ENCODE measurements at regions not wholly inside any gene's neighbourhood (a gene's known extent, or its start where the extent isn't known, plus 50 kb on each side); places are given as distances from the start of the nearest gene placed in this dataset.

DNA sequence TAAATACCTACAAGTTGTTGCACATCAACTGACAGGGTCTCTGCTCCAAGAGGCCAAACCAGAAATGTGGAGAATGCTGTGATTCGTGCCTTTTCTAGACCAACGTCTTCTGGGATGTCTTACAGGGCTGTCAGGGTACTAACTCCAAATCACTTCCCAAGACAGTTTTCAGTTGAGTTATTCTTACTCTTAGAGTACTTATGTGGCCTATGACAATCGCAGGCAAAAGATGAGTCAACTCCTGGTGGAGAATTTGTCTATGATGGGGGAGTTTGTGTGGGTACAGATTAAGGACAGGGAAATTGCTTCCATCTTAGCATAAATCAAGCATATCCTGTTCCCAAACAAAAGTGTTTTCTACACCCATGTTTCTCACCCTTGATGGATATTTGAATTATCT is 734.8 kb downstream of the TNS3 start:
- H3K27me3 ChIP-seq (ENCODE audit: control insufficient read depth, insufficient read depth, low read length), result no peaks in the 10 kb centered on the region
- H3K4me3 ChIP-seq (ENCODE audit: insufficient read depth, low read depth, low read length), result no peak overlapping the region
- peaks cover 5% of the 10 kb centered on the region; the same call in 1 of the 2 replicates for H3K4me1 ChIP-seq (ENCODE audit: control insufficient read depth, insufficient read depth, low read length)
- H3K4me2 ChIP-seq (ENCODE audit: low read depth, low read length), result no peak overlapping the region
- H2BK20ac ChIP-seq (ENCODE audit: low read depth, low read length), result no peak overlapping the region
- no peaks in the 10 kb centered on the region for H3K36me3 ChIP-seq (ENCODE audit: control insufficient read depth, insufficient read depth, low read length)
- no peak overlapping the region for H3K23ac ChIP-seq (ENCODE audit: low read depth, low read length)
- H4K5ac ChIP-seq (ENCODE audit: low read depth, low read length), result no peak overlapping the region
- no peak overlapping the region for H2BK5ac ChIP-seq (ENCODE audit: low read depth, low read length, poor library complexity, severe bottlenecking)
- H3K14ac ChIP-seq (replicated peaks; ENCODE audit: low read depth, low read length), result no peak overlapping the region
- H2BK15ac ChIP-seq (ENCODE audit: low read depth, low read length), result no peak overlapping the region
- intact Hi-C loops (cut with micrococcal nuclease), result no loop called here
- no peak overlapping the region for H2AK5ac ChIP-seq (ENCODE audit: low read depth, low read length)
- dilution Hi-C loops (cut with HindIII; ENCODE audit: low sequenced_read_pairs, unreplicated experiment), result no loop called here
- no peak overlapping the region for H3K27ac ChIP-seq (ENCODE audit: insufficient read depth, low read length)
- no peak overlapping the region for H3K18ac ChIP-seq (ENCODE audit: low read depth, low read length)
- no peak overlapping the region for H2BK120ac ChIP-seq (ENCODE audit: low read depth, low read length)
- DNase-seq (peak; percentile 26), ATAC-seq (ENCODE audit: low read depth) (no peak)
- H3K9me1 ChIP-seq (ENCODE audit: insufficient read depth, low read length), result no peaks in the 10 kb centered on the region
- no CpG with 5 or more reads among the region's 3 CpGs for WGBS, 2 experiments (ENCODE audit: extremely low coverage in 2 of 2, insufficient read length in 1 of 2)
- TF ChIP-seq MAZ (IDR thresholded peaks at IDR 0.05; ENCODE audit: borderline replicate concordance, low read depth, low read length), result no peak
- TF ChIP-seq, protein P1, sequence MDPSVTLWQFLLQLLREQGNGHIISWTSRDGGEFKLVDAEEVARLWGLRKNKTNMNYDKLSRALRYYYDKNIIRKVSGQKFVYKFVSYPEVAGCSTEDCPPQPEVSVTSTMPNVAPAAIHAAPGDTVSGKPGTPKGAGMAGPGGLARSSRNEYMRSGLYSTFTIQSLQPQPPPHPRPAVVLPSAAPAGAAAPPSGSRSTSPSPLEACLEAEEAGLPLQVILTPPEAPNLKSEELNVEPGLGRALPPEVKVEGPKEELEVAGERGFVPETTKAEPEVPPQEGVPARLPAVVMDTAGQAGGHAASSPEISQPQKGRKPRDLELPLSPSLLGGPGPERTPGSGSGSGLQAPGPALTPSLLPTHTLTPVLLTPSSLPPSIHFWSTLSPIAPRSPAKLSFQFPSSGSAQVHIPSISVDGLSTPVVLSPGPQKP (IDR thresholded peaks at IDR 0.05; ENCODE audit: borderline replicate concordance, low read depth, low read length), result no peak
- TF ChIP-seq RFX5 (IDR thresholded peaks at IDR 0.05; ENCODE audit: low read depth, low read length), result no peak
- TF ChIP-seq SMC3 (IDR thresholded peaks at IDR 0.05; ENCODE audit: low read depth, low read length), result no peak
- in situ Hi-C loops (cut with MboI; ENCODE audit: low sequenced_read_pairs), result no loop called here
- H2AK9ac ChIP-seq (replicated peaks; ENCODE audit: low read depth, low read length, poor library complexity), result no peak overlapping the region
- H4K91ac ChIP-seq (ENCODE audit: insufficient read depth, low read depth, low read length), result no peak overlapping the region
- no peak overlapping the region for H4K8ac ChIP-seq (ENCODE audit: low read depth in 2 of 2, low read length in 2 of 2)
- no peak overlapping the region for H2AFZ ChIP-seq (replicated peaks; ENCODE audit: low read length, poor library complexity)
- POLR2A ChIA-PET (ENCODE audit: unreplicated experiment), result no interaction called here
- no TSS peak for BruUV-seq (replicated peaks)
- H3K56ac ChIP-seq (ENCODE audit: extremely low read depth, insufficient read depth, low read length), result no peak overlapping the region
- no peaks in the 10 kb centered on the region for H3K9me3 ChIP-seq (ENCODE audit: control insufficient read depth, insufficient read depth, low read length)
- no peak overlapping the region for H3K9ac ChIP-seq (ENCODE audit: low read depth, low read length)
- CTCF ChIA-PET, result no interaction called here
- no peaks in the 10 kb centered on the region for H3K79me1 ChIP-seq (ENCODE audit: low read depth in 1 of 2, low read length in 2 of 2)
- no peaks in the 10 kb centered on the region for H4K20me1 ChIP-seq (ENCODE audit: insufficient read depth, low read length)
- no peak overlapping the region for H3K4ac ChIP-seq (ENCODE audit: low read depth, low read length)

All from IMR-90 (cell line).